Colonic mucosa (tissue), 4 donors: ENCODE measurements at regions not wholly inside any gene's neighbourhood (a gene's known extent, or its start where the extent isn't known, plus 50 kb on each side); places are given as distances from the start of the nearest gene placed in this dataset.
"Not testable (repeated sequence)": the region's sequence is repeated elsewhere in the genome, so short reads cannot be mapped to it uniquely, and the experiment has no call there.

Experiments used
- DNase-seq: peaks from one replicate; pipeline ENCODE4 v3.0.0-alpha.2; 2020
- H3K27ac ChIP-seq: fragments of 200-600 bp; one replicate; pipeline ENCODE4 v1.8.0; 2021
- H3K27me3 ChIP-seq: fragments of 200-600 bp; one replicate; pipeline ENCODE4 v1.8.0; 2021
- H3K36me3 ChIP-seq: fragments of 200-600 bp; one replicate; pipeline ENCODE4 v1.8.0; 2021
- H3K4me1 ChIP-seq: fragments of 200-600 bp; one replicate; pipeline ENCODE4 v1.8.0; 2021; ENCODE audit warnings: mild to moderate bottlenecking
- H3K4me3 ChIP-seq: fragments of 200-600 bp; one replicate; pipeline ENCODE4 v1.8.0; 2021
- H3K9ac ChIP-seq, 2 donors: one replicate each; pipeline ENCODE4 v1.7.0; 2013; ENCODE audit warnings: control low read depth in 2 of 2, low read depth in 2 of 2, low read length in 2 of 2
- H3K9me3 ChIP-seq: fragments of 200-600 bp; one replicate; pipeline ENCODE4 v1.8.0; 2021
- CTCF ChIP-seq: fragments of 200-600 bp; IDR thresholded peaks from one replicate; pipeline ENCODE4 v1.8.0; 2022; ENCODE audit warnings: antibody characterized with exemption, mild to moderate bottlenecking
- intact Hi-C: fragments of 100-400 bp; cut with DNase I; formaldehyde crosslinking; loops from one replicate; pipeline ENCODE4 v1.14.1; 2022
- donor health status: healthy.
- donor health status: DM: no; HTN: no; CAD: no.
- donor health status: DM: no; HTN: no; CAD: no.

- H3K27ac ChIP-seq, H3K36me3 ChIP-seq, H3K4me3 ChIP-seq, H3K4me1 ChIP-seq, H3K9me3 ChIP-seq, intact Hi-C loops, DNase-seq, H3K9ac ChIP-seq, H3K27me3 ChIP-seq: not testable (repeated sequence)
These were observed 56.6 kb upstream of the ASNS start for GRCh38 chr7:97928844-97929243.

GRCh38 chr7:97927790-97928748, 55.9 kb upstream of the ASNS start:
- TF ChIP-seq CTCF, result peak; percentile 76
- H3K27ac ChIP-seq, intact Hi-C loops, H3K9ac ChIP-seq, H3K4me1 ChIP-seq, H3K9me3 ChIP-seq, H3K27me3 ChIP-seq, H3K36me3 ChIP-seq: not testable (repeated sequence)
- DNase-seq, result peak; percentile 55
- H3K4me3 ChIP-seq, result peak overlapping the region; percentile 39
